GM23248 (cell line): ENCODE measurements at regions not wholly inside any gene's neighbourhood (a gene's known extent, or its start where the extent isn't known, plus 50 kb on each side); places are given as distances from the start of the nearest gene placed in this dataset.

Source experiments
- EZH2 ChIP-seq: fragments of 200-600 bp; sonication (generic); IDR thresholded peaks from 2 replicates; pipeline ENCODE4 v1.6.1; 2018; ENCODE audit warnings: antibody characterized with exemption, mild to moderate bottlenecking; ENCODE audit not compliant: insufficient read depth, poor library complexity, severe bottlenecking
- EZH2phosphoT487 ChIP-seq: fragments of 200-600 bp; sonication (generic); IDR thresholded peaks from 2 replicates; pipeline ENCODE4 v1.6.1; 2018; ENCODE audit warnings: antibody characterized with exemption, moderate library complexity, mild to moderate bottlenecking, low read depth; ENCODE audit not compliant: insufficient read depth

GRCh38 chr3:178244733-178245709, 291.2 kb upstream of the KCNMB2 start:
- TF ChIP-seq EZH2 (no peak), EZH2phosphoT487 (no peak)
